Epithelial cell of esophagus (primary cell): ENCODE measurements at regions not wholly inside any gene's neighbourhood (a gene's known extent, or its start where the extent isn't known, plus 50 kb on each side); places are given as distances from the start of the nearest gene placed in this dataset.
A peak's percentile ranks its signal among the peaks of the same experiment; 100 is the strongest.

Experiments used
- DNase-seq: peaks from one replicate; pipeline ENCODE4 v3.0.0; 2010; ENCODE audit warnings: low read depth
- H3K4me3 ChIP-seq: 2 replicates; pipeline ENCODE4 v1.5.1; 2011; ENCODE audit warnings: mild to moderate bottlenecking, low read length, control low read depth
- CTCF ChIP-seq: IDR thresholded peaks from 2 replicates; pipeline ENCODE4 v1.5.1; 2011; ENCODE audit warnings: low read depth, mild to moderate bottlenecking, low read length, control low read depth, inconsistent platforms; ENCODE audit not compliant: insufficient read depth; ENCODE audit errors: missing control alignments

DNA sequence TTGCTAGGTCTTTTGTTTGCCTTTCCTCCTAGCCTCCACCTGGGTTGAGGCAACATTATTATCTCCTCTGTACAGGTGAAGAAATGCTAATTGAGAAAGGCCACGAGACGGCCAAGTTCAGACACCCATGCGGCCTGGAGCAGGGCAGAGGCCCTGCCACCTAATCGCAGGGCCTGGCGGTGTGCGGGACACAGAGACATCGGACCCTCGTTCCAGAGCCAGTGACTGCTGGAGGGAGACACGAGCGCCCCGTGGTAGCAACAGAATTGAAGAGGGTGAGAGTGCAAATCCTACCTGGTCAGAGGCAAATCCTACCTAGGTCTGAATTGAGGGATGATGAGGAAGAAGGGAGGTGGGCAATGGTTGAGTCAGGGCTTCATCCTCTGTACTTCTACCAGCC, 113.8 kb upstream of the MEF2A start:
- H3K4me3 ChIP-seq = no peak overlapping the region
- TF ChIP-seq CTCF = no peak
- DNase-seq = no peak

GRCh38 chr15:99452728-99453636, 112.8 kb upstream of the MEF2A start:
- no peak overlapping the region for H3K4me3 ChIP-seq
- TF ChIP-seq CTCF = no peak
- no peak for DNase-seq

GRCh38 chr15:99453637-99454030, 112.2 kb upstream of the MEF2A start:
- no peak for DNase-seq
- TF ChIP-seq CTCF = no peak

DNA sequence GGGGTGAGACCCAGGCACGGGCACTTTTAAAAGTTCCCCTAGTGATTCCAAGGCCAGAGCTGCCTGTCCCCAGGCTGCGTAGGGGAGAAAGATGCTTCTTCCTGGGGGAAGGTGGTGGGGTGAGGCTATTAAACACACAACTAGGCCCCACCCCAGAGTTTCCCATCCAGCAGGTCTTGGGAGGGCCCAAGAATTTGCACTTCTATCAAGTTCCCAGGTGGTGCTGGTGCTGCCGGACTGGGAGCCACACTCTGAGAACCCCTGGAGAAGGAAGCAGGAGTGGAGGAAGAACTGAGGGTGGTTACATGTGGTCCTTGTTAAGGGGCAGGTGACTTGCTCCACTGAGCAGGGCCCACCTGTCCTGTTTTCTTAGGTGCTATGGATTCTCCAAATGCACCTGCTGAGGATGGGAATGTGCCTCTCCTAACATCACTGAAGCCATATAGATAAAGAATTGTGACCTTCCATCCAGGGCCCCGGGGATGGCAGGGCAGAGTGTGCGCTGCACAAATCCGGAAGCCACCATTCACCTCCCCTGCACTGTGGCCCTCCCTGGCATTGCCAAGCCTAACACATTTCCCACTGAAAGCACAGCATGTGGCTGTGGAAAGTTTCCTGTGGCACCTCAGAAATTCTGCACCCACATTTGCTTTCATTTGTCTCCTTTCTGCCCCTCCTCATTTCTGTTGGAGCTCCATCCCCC, 111.5 kb upstream of the MEF2A start:
- TF ChIP-seq CTCF = no peak
- H3K4me3 ChIP-seq = no peak overlapping the region
- no peak for DNase-seq

More at GRCh38 chr15:99453637-99454030, 112.2 kb upstream of the MEF2A start:
- no peak overlapping the region for H3K4me3 ChIP-seq

DNA sequence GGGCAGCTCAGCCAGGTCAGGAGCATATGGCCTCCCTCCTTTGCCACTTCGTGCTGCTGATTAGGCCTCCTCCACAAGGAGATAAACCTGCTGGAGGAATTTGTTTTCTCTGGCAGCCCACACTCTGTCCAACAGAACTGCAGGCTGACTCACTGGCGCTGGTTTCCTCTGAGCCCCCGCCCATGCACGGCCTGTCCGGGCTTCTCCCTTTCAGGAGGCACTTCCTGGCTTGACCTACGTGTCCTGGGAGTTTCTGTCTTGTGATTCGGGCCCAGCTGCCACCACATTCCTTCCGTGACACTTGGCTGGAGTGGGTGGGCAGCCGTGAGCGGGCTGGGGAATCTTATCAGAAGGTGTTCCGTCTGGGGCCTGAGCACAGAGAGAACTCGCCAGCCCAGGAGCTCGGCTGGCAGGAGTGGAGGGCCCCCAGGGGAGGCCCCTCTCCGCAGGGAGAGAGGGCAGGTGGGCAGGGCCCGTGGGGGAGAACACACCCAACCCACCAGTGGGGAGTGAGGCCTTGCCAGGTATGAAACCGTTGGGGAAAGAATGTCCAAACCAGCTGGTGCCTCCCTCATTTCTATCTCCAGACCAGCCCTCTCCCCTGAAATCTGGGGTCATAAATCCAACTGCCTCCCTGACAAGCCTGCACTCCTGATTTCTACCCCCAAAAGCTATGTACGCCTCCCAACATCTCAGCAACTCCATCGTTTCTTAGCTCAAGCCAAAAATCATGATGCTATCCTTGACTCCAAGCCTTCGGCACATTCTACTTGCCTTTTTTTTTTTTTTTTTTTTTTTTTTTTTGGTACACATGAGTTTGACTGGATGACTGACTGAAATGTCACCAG, 110.6 kb upstream of the MEF2A start:
- peak; percentile 96 for DNase-seq
- no peak overlapping the region for H3K4me3 ChIP-seq
- no peak for TF ChIP-seq CTCF

DNA sequence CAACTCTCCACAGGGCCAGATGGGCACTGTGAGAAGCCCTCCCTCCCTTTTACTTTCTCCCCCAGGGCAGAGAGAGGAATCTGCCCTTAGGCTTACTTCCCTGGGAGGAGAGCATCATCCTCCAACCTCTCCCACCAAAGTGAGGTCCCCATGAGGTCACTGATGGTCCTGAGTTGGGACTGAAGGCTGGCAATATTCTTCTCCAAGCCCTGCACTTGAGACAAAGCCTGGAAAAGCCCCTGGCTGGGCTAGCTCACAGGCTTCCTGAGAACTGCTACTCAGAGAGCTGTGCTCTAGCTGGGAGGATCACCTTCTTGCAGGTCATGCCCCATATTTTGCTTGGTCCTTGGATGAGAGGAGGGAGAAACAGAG, 110.0 kb upstream of the MEF2A start:
- no peak for TF ChIP-seq CTCF
- H3K4me3 ChIP-seq = no peak overlapping the region
- no peak for DNase-seq
